ENCODE measurements at regions not wholly inside any gene's neighbourhood (a gene's known extent, or its start where the extent isn't known, plus 50 kb on each side); places are given as distances from the start of the nearest gene placed in this dataset.

DNA sequence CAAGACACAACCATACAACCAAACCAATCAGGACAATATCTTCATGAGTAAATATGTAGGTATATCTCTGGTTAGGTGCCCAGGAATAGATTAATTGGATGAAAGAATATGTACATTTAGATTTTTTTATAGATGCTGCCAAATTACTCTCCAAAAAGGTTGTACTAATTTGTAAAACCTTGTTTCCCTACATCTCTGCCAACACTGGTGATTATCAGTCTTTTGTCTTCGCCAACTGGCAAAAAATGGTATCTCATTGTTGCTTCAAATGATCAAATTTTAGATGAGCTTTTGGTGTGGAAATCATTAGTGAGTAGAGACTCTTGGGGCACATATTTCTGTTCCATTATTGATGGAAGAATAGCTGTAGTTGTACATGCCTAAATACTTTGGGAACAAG is 90.7 kb upstream of the ELL2 start:
- TF ChIP-seq ZFX (IDR thresholded peaks at IDR 0.05; ENCODE audit: borderline replicate concordance) (no peak), CTCF (IDR thresholded peaks at IDR 0.05) (no peak)
- peak overlapping the region; percentile 30; the same call in 1 of the 2 replicates for H3K27ac ChIP-seq

DNA sequence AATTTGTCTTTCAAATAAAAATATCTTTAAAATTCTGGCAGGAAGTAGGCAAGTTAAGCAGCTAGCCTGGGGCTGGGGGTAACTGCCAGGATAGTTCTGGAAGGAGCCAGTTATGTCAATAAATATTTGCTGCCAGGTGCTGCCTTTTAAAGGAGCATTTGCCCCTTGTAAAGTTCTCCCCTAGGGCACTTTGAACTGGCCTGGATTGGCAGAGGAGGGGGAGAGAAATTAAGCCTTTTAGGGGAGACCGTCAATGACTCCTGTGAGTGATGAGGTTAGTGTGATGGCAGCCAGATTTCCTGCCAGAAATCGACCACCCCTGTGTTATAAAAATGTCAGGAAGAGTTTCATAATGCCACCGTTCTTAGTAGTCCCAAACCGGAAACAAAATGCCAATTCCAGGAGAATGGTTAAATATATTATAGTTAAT is 89.8 kb upstream of the ELL2 start:
- no peak for TF ChIP-seq ZFX (IDR thresholded peaks at IDR 0.05; ENCODE audit: borderline replicate concordance)
- TF ChIP-seq CTCF (IDR thresholded peaks at IDR 0.05), result no peak
- H3K27ac ChIP-seq, result peak overlapping the region; percentile 30

DNA sequence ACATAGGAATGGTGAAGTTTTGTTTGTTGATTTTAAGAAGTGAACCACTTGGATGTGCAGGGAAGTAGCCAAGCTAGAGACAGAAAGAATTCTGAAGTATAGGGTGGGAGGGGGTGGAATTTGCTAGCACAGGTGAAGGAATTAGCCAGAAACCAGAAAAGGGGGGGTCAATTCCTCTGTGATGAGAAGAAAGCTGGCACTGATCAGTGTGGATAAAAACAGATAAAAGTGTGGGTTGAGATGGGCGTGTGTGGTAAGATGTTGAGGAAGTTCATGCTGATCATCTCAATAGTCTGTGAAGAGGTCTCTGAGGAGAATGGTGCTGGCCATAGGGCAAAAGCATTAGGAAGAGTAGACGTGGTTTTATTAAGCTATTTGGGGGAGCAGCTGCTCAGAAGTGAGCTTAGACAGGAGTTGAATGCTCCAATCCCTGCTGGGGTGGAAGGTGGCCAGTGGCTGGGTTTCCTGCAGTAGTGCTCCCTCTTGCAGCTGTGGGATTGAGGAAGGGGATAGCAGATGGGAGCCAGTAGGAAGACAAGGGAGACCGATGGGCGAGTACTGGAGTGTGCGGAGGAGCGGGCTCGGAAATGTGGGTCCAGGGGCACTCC is 88.7 kb upstream of the ELL2 start:
- peak overlapping the region; percentile 30 for H3K27ac ChIP-seq
- no peak for TF ChIP-seq ZFX (IDR thresholded peaks at IDR 0.05; ENCODE audit: borderline replicate concordance)
- no peak for TF ChIP-seq CTCF (IDR thresholded peaks at IDR 0.05)

- no peak for TF ChIP-seq CTCF (IDR thresholded peaks at IDR 0.05)
- no peak for TF ChIP-seq ZFX (IDR thresholded peaks at IDR 0.05; ENCODE audit: borderline replicate concordance)
- H3K27ac ChIP-seq, result peak overlapping the region; percentile 30
Measured at GRCh38 chr5:96049398-96050272, 88.0 kb upstream of the ELL2 start.

- H3K27ac ChIP-seq, result peak overlapping the region; percentile 1; the same call in 1 of the 2 replicates
Measured at GRCh38 chr5:96048763-96049162, 87.1 kb upstream of the ELL2 start.

DNA sequence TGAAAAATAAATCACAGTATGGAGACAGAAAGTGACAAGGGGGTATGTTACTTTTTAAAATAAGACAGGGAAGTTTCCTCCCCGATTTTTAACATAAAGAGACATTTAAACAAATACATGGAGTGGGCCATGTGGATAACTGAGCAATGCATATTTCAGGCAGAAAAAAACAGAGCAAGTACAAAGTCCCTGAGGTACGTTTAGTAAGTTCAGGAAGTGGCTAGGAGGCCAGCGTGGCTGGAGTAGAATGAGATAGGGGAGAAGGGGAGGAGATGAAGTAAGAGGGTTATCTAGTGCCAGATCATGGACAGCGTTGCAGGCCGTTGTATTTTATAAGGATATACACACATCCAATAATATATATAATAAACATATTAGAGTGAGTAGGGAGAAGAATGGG is 84.2 kb upstream of the ELL2 start:
- no peak overlapping the region for H3K27ac ChIP-seq
- TF ChIP-seq CTCF (IDR thresholded peaks at IDR 0.05), result no peak
- no peak for TF ChIP-seq ZFX (IDR thresholded peaks at IDR 0.05; ENCODE audit: borderline replicate concordance)

More at GRCh38 chr5:96048763-96049162, 87.1 kb upstream of the ELL2 start:
- TF ChIP-seq ZFX (IDR thresholded peaks at IDR 0.05; ENCODE audit: borderline replicate concordance), result no peak
- no peak for TF ChIP-seq CTCF (IDR thresholded peaks at IDR 0.05)

GRCh38 chr5:96043446-96043845 is 81.8 kb upstream of the ELL2 start:
- TF ChIP-seq CTCF (IDR thresholded peaks at IDR 0.05) (no peak), ZFX (IDR thresholded peaks at IDR 0.05; ENCODE audit: borderline replicate concordance) (no peak)
- no peak overlapping the region for H3K27ac ChIP-seq
